ENCODE measurements at regions not wholly inside any gene's neighbourhood (a gene's known extent, or its start where the extent isn't known, plus 50 kb on each side); places are given as distances from the start of the nearest gene placed in this dataset.

GRCh38 chr15:58279654-58280053, 141.5 kb downstream of the AQP9 start:
- no CpG with 5 or more reads among the region's 2 CpGs for WGBS (ENCODE audit: insufficient coverage)
- ChIA-PET POLR2A (no interaction called here), CTCF (no interaction called here)
- H3K4me3 ChIP-seq (ENCODE audit: control insufficient read depth in 1 of 7, extremely low read depth in 1 of 7, insufficient read depth in 4 of 7, low read depth in 2 of 7, low read length in 6 of 7), result no peak overlapping the region
- no peak overlapping the region for H3K27ac ChIP-seq (ENCODE audit: insufficient read depth in 1 of 2, low read depth in 1 of 2, low read length in 2 of 2, poor library complexity in 1 of 2, severe bottlenecking in 2 of 2)
- peaks cover 0 to 10% (median 2%) of the 10 kb centered on the region in 4 experiments for H3K4me1 ChIP-seq (ENCODE audit: control extremely low read depth in 1 of 4, control insufficient read depth in 4 of 4, insufficient read depth in 4 of 4, low read length in 3 of 4)
- H3K36me3 ChIP-seq (ENCODE audit: control insufficient read depth in 4 of 4, insufficient read depth in 4 of 4, low read length in 3 of 4), result no peaks in the 10 kb centered on the region
- no peak for DNase-seq
- no peaks in the 10 kb centered on the region for H3K27me3 ChIP-seq (replicated peaks in 2 of 5; ENCODE audit: control insufficient read depth in 4 of 5, insufficient read depth in 5 of 5, low read length in 4 of 5)
- H3K9me3 ChIP-seq (ENCODE audit: control extremely low read depth in 1 of 5, control insufficient read depth in 4 of 5, insufficient read depth in 2 of 5, low read depth in 1 of 5, low read length in 4 of 5), result no peaks in the 10 kb centered on the region

DNA sequence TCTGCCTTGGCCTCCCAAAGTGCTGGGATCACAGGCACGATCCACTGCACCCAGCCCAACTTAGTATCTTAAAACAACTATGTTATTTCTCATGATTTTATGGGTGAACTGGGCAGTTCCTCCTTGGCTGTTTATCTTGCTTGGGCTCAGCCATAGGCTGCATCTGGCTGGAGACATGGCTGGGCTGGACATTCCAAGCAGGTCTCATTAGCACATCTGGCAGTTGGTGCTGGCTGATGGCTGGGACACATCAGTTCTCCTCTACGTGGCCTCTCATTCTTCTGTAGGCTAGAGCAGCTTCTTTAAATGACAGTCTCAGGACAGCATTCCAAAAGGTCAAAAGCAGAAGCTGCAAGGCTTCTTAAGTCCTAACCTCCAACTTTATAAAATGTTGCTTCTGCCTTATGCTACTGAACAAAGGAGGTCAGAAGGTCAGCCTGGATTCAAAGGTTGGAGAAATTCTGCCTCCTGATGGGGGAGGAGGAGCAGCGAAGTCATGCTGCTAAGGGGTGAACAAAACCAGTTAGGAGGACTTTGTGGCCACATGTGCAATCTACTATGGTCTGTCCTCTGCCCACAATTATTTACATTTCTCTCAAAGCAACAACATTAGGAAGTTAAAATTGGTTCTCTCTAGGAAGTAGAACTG, 144.0 kb downstream of the AQP9 start:
- Histone ChIP-seq H3K27ac (ENCODE audit: insufficient read depth in 1 of 2, low read depth in 1 of 2, low read length in 2 of 2, poor library complexity in 1 of 2, severe bottlenecking in 2 of 2) (no peak overlapping the region), H3K4me3 (ENCODE audit: control insufficient read depth in 1 of 7, extremely low read depth in 1 of 7, insufficient read depth in 4 of 7, low read depth in 2 of 7, low read length in 6 of 7) (no peak overlapping the region), H3K9me3 (ENCODE audit: control extremely low read depth in 1 of 5, control insufficient read depth in 4 of 5, insufficient read depth in 2 of 5, low read depth in 1 of 5, low read length in 4 of 5) (no peaks in the 10 kb centered on the region), H3K27me3 (replicated peaks in 2 of 5; ENCODE audit: control insufficient read depth in 4 of 5, insufficient read depth in 5 of 5, low read length in 4 of 5) (no peaks in the 10 kb centered on the region), H3K4me1 (ENCODE audit: control extremely low read depth in 1 of 4, control insufficient read depth in 4 of 4, insufficient read depth in 4 of 4, low read length in 3 of 4) (peaks cover 0 to 8% (median 3%) of the 10 kb centered on the region in 4 experiments), H3K36me3 (ENCODE audit: control insufficient read depth in 4 of 4, insufficient read depth in 4 of 4, low read length in 3 of 4) (no peaks in the 10 kb centered on the region)
- no peak for DNase-seq
- ChIA-PET POLR2A (interaction anchor here (0.6 kb wide), 1 partner anchor 483 kb away, joined by 6 read pairs; no protein-coding TSS in a partner anchor), CTCF (no interaction called here)
- 88% methylated on average over 1 of the region's 3 CpGs for WGBS (ENCODE audit: insufficient coverage)

GRCh38 chr15:58283302-58283701, 145.1 kb downstream of the AQP9 start:
- Histone ChIP-seq H3K27ac (ENCODE audit: insufficient read depth in 1 of 2, low read depth in 1 of 2, low read length in 2 of 2, poor library complexity in 1 of 2, severe bottlenecking in 2 of 2) (no peak overlapping the region), H3K9me3 (ENCODE audit: control extremely low read depth in 1 of 5, control insufficient read depth in 4 of 5, insufficient read depth in 2 of 5, low read depth in 1 of 5, low read length in 4 of 5) (no peaks in the 10 kb centered on the region), H3K4me1 (ENCODE audit: control extremely low read depth in 1 of 4, control insufficient read depth in 4 of 4, insufficient read depth in 4 of 4, low read length in 3 of 4) (peaks cover 0 to 6% (median under 1%) of the 10 kb centered on the region in 4 experiments), H3K27me3 (replicated peaks in 2 of 5; ENCODE audit: control insufficient read depth in 4 of 5, insufficient read depth in 5 of 5, low read length in 4 of 5) (no peaks in the 10 kb centered on the region), H3K36me3 (ENCODE audit: control insufficient read depth in 4 of 4, insufficient read depth in 4 of 4, low read length in 3 of 4) (no peaks in the 10 kb centered on the region), H3K4me3 (ENCODE audit: control insufficient read depth in 1 of 7, extremely low read depth in 1 of 7, insufficient read depth in 4 of 7, low read depth in 2 of 7, low read length in 6 of 7) (no peak overlapping the region)
- no peak for DNase-seq
- ChIA-PET POLR2A (no interaction called here), CTCF (no interaction called here)
- WGBS (ENCODE audit: insufficient coverage), result no CpG with 5 or more reads among the region's 3 CpGs

GRCh38 chr15:58284293-58284692, 146.1 kb downstream of the AQP9 start:
- CTCF ChIA-PET, result no interaction called here
- Histone ChIP-seq H3K36me3 (ENCODE audit: control insufficient read depth in 4 of 4, insufficient read depth in 4 of 4, low read length in 3 of 4) (no peaks in the 10 kb centered on the region), H3K27me3 (replicated peaks in 2 of 5; ENCODE audit: control insufficient read depth in 4 of 5, insufficient read depth in 5 of 5, low read length in 4 of 5) (no peaks in the 10 kb centered on the region), H3K4me3 (ENCODE audit: control insufficient read depth in 1 of 7, extremely low read depth in 1 of 7, insufficient read depth in 4 of 7, low read depth in 2 of 7, low read length in 6 of 7) (no peak overlapping the region), H3K9me3 (ENCODE audit: control extremely low read depth in 1 of 5, control insufficient read depth in 4 of 5, insufficient read depth in 2 of 5, low read depth in 1 of 5, low read length in 4 of 5) (no peaks in the 10 kb centered on the region), H3K27ac (ENCODE audit: insufficient read depth in 1 of 2, low read depth in 1 of 2, low read length in 2 of 2, poor library complexity in 1 of 2, severe bottlenecking in 2 of 2) (no peak overlapping the region), H3K4me1 (ENCODE audit: control extremely low read depth in 1 of 4, control insufficient read depth in 4 of 4, insufficient read depth in 4 of 4, low read length in 3 of 4) (peaks cover 0 to 6% (median under 1%) of the 10 kb centered on the region in 4 experiments)
- no peak for DNase-seq
- 100% methylated on average over 3 of the region's 5 CpGs for WGBS (ENCODE audit: insufficient coverage)
- POLR2A ChIA-PET, result no interaction called here

GRCh38 chr15:58285212-58285920, 146.4 kb upstream of the LIPC start:
- peaks cover 0 to 6% (median under 1%) of the 10 kb centered on the region in 4 experiments for H3K4me1 ChIP-seq (ENCODE audit: control extremely low read depth in 1 of 4, control insufficient read depth in 4 of 4, insufficient read depth in 4 of 4, low read length in 3 of 4)
- CTCF ChIA-PET, result no interaction called here

DNA sequence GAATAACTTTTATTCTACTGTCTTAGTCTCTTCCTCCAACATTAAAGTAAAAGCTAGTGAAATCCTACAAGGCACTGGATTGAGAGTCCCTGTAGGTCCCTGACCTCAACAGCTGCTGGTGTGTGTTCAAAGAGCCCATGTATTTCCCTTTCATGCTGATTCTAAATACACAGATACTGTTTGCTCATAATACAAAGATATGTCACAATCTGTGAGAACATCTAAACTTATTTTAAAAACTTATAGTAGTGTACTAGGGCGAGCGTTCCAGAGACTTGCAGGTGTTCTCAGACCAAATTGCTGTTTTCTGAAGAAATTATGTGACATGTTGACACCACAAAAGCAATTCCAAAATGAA, 145.9 kb upstream of the LIPC start:
- no peaks in the 10 kb centered on the region for H3K27me3 ChIP-seq (replicated peaks in 2 of 5; ENCODE audit: control insufficient read depth in 4 of 5, insufficient read depth in 5 of 5, low read length in 4 of 5)
- WGBS (ENCODE audit: insufficient coverage), result 90% methylated on average over 2 of the region's 2 CpGs
- no peak overlapping the region for H3K4me3 ChIP-seq (ENCODE audit: control insufficient read depth in 1 of 7, extremely low read depth in 1 of 7, insufficient read depth in 4 of 7, low read depth in 2 of 7, low read length in 6 of 7)
- ChIA-PET CTCF (no interaction called here), POLR2A (no interaction called here)
- no peak for DNase-seq
- H3K27ac ChIP-seq (ENCODE audit: insufficient read depth in 1 of 2, low read depth in 1 of 2, low read length in 2 of 2, poor library complexity in 1 of 2, severe bottlenecking in 2 of 2), result no peak overlapping the region
- peaks cover 0 to 6% (median under 1%) of the 10 kb centered on the region in 4 experiments for H3K4me1 ChIP-seq (ENCODE audit: control extremely low read depth in 1 of 4, control insufficient read depth in 4 of 4, insufficient read depth in 4 of 4, low read length in 3 of 4)
- H3K36me3 ChIP-seq (ENCODE audit: control insufficient read depth in 4 of 4, insufficient read depth in 4 of 4, low read length in 3 of 4), result no peaks in the 10 kb centered on the region
- H3K9me3 ChIP-seq (ENCODE audit: control extremely low read depth in 1 of 5, control insufficient read depth in 4 of 5, insufficient read depth in 2 of 5, low read depth in 1 of 5, low read length in 4 of 5), result no peaks in the 10 kb centered on the region

More at GRCh38 chr15:58285212-58285920, 146.4 kb upstream of the LIPC start:
- Histone ChIP-seq H3K4me3 (ENCODE audit: control insufficient read depth in 1 of 7, extremely low read depth in 1 of 7, insufficient read depth in 4 of 7, low read depth in 2 of 7, low read length in 6 of 7) (no peak overlapping the region), H3K27me3 (replicated peaks in 2 of 5; ENCODE audit: control insufficient read depth in 4 of 5, insufficient read depth in 5 of 5, low read length in 4 of 5) (no peaks in the 10 kb centered on the region), H3K36me3 (ENCODE audit: control insufficient read depth in 4 of 4, insufficient read depth in 4 of 4, low read length in 3 of 4) (no peaks in the 10 kb centered on the region), H3K27ac (ENCODE audit: insufficient read depth in 1 of 2, low read depth in 1 of 2, low read length in 2 of 2, poor library complexity in 1 of 2, severe bottlenecking in 2 of 2) (no peak overlapping the region), H3K9me3 (ENCODE audit: control extremely low read depth in 1 of 5, control insufficient read depth in 4 of 5, insufficient read depth in 2 of 5, low read depth in 1 of 5, low read length in 4 of 5) (no peaks in the 10 kb centered on the region)
- 94% methylated on average over 7 of the region's 11 CpGs for WGBS (ENCODE audit: insufficient coverage)
- no peak for DNase-seq
- POLR2A ChIA-PET, result no interaction called here

- Histone ChIP-seq H3K4me3 (ENCODE audit: control insufficient read depth in 1 of 7, extremely low read depth in 1 of 7, insufficient read depth in 4 of 7, low read depth in 2 of 7, low read length in 6 of 7) (no peak overlapping the region), H3K9me3 (ENCODE audit: control extremely low read depth in 1 of 5, control insufficient read depth in 4 of 5, insufficient read depth in 2 of 5, low read depth in 1 of 5, low read length in 4 of 5) (no peaks in the 10 kb centered on the region), H3K4me1 (ENCODE audit: control extremely low read depth in 1 of 4, control insufficient read depth in 4 of 4, insufficient read depth in 4 of 4, low read length in 3 of 4) (peaks cover 0 to 6% (median under 1%) of the 10 kb centered on the region in 4 experiments), H3K27ac (ENCODE audit: insufficient read depth in 1 of 2, low read depth in 1 of 2, low read length in 2 of 2, poor library complexity in 1 of 2, severe bottlenecking in 2 of 2) (no peak overlapping the region), H3K27me3 (replicated peaks in 2 of 5; ENCODE audit: control insufficient read depth in 4 of 5, insufficient read depth in 5 of 5, low read length in 4 of 5) (no peaks in the 10 kb centered on the region), H3K36me3 (ENCODE audit: control insufficient read depth in 4 of 4, insufficient read depth in 4 of 4, low read length in 3 of 4) (no peaks in the 10 kb centered on the region)
- POLR2A ChIA-PET, result no interaction called here
- DNase-seq, result no peak
- CTCF ChIA-PET, result no interaction called here
- WGBS (ENCODE audit: insufficient coverage), result 52% methylated on average over 2 of the region's 4 CpGs
Observed at GRCh38 chr15:58286523-58286922, 145.3 kb upstream of the LIPC start.

Data from common myeloid progenitor, CD34-positive (primary cell).